CD8-positive, alpha-beta memory T cell (primary cell): ENCODE measurements at regions not wholly inside any gene's neighbourhood (a gene's known extent, or its start where the extent isn't known, plus 50 kb on each side); places are given as distances from the start of the nearest gene placed in this dataset.
"Not testable (repeated sequence)": the region's sequence is repeated elsewhere in the genome, so short reads cannot be mapped to it uniquely, and the experiment has no call there.

ENCODE experiments used
- CTCF ChIA-PET: fragments of 350-600 bp; sonication (Branson Sonifier 250); formaldehyde crosslinking; loops from one replicate; lab custom pipeline; 2021; ENCODE audit warnings: antibody characterized with exemption; lab: Charles Lee
- POLR2A ChIA-PET: fragments of 350-600 bp; sonication (Branson Sonifier 250); formaldehyde crosslinking; loops from one replicate; lab custom pipeline; 2021; ENCODE audit warnings: antibody characterized with exemption; lab: Charles Lee
- DNase-seq, 5 donors: peaks; one replicate each; pipeline versions ENCODE4 v3.0.0 to v3.0.0-alpha.2; 2020 to 2022; ENCODE audit warnings: mixed read lengths in 1 of 5
- H3K27ac ChIP-seq: one replicate; pipeline ENCODE4 v1.7.0; 2013; ENCODE audit warnings: low read depth, mild to moderate bottlenecking, low read length, moderate library complexity
- H3K27me3 ChIP-seq: 2 replicates; pipeline ENCODE4 v1.7.0; 2013; ENCODE audit warnings: low read length, mild to moderate bottlenecking; ENCODE audit not compliant: insufficient read depth, poor library complexity, severe bottlenecking
- H3K36me3 ChIP-seq: 2 replicates; pipeline ENCODE4 v1.7.0; 2013; ENCODE audit warnings: mild to moderate bottlenecking, low read length, moderate library complexity; ENCODE audit not compliant: insufficient read depth
- H3K4me1 ChIP-seq: 2 replicates; pipeline ENCODE4 v1.7.0; 2013; ENCODE audit warnings: mild to moderate bottlenecking, low read length, moderate library complexity; ENCODE audit not compliant: insufficient read depth
- H3K4me3 ChIP-seq: 2 replicates; pipeline ENCODE4 v1.7.0; 2013; ENCODE audit warnings: mild to moderate bottlenecking, low read length
- H3K9me3 ChIP-seq: 2 replicates; pipeline ENCODE4 v1.7.0; 2013; ENCODE audit warnings: mild to moderate bottlenecking, low read length
- H3K27ac Mint-ChIP-seq, 8 donors: one replicate each; pipeline ENCODE4 v1.8.0; 2020 to 2021; ENCODE audit warnings: mixed read lengths in 8 of 8, mild to moderate bottlenecking in 6 of 8, inconsistent platforms in 3 of 8, moderate library complexity in 3 of 8
- H3K27me3 Mint-ChIP-seq, 2 donors: one replicate each; pipeline ENCODE4 v1.8.0; 2020 to 2021; ENCODE audit warnings: mixed read lengths in 2 of 2, mild to moderate bottlenecking in 1 of 2, moderate library complexity in 1 of 2
- H3K36me3 Mint-ChIP-seq, 3 donors: one replicate each; pipeline ENCODE4 v1.8.0; 2020 to 2021; ENCODE audit warnings: mixed read lengths in 3 of 3, inconsistent platforms in 1 of 3, mild to moderate bottlenecking in 1 of 3
- H3K4me1 Mint-ChIP-seq, 3 donors: one replicate each; pipeline ENCODE4 v1.8.0; 2020 to 2021; ENCODE audit warnings: mixed read lengths in 3 of 3, inconsistent platforms in 1 of 3, mild to moderate bottlenecking in 1 of 3
- H3K4me3 Mint-ChIP-seq, 7 donors: one replicate each; pipeline ENCODE4 v1.8.0; 2020 to 2021; ENCODE audit warnings: mixed read lengths in 7 of 7, mild to moderate bottlenecking in 6 of 7, moderate library complexity in 4 of 7, inconsistent platforms in 2 of 7
- H3K9me3 Mint-ChIP-seq, 5 donors: one replicate each; pipeline ENCODE4 v1.8.0; 2020 to 2022; ENCODE audit warnings: mixed read lengths in 5 of 5, mild to moderate bottlenecking in 3 of 5, moderate library complexity in 2 of 5, inconsistent platforms in 1 of 5

DNA sequence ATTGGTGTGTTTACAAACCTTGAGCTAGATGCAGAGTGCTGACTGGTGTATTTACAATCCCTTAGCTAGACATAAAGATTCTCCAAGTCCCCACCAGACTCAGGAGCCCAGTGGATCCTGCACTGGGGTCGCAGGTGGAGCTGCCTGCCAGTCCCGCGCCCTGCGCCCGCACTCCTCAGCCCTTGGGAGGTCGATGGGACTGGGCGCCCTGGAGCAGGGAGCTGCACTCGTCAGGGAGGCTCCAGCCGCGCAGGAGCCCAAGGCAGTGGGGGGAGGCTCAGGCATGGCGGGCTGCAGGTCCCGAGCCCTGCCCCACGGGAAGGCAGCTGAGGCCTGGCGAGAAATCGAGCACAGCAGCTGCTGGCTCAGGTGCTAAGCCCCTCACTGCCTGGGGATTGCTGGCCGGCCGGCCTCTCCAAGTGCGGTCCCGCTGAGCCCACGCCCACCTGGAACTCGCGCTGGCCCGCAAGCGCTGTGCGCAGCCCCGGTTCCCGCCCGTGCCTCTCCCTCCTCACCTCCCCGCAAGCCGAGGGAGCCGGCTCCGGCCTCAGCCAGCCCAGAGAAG lies 105.0 kb downstream of the DDX1 start:
- H3K9me3 ChIP-seq, result not testable (repeated sequence)

DNA sequence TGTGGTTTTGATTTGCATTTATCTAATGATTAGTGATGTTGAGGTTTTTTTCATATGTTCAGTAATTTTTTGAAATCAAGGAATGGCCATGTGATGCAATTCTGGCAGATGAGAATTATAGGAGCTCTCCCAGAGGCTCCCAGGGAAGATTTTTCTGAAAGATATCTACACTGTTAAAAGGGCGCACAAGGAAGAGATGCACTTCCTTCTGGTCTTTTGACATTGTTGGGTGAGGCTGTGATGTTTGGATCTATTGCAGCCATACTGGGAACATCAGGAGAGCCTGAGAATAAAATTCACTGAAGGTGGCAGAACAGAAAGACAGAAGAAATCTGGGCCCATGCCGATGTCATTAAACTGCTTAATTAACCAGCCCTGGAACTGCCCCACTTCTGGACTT lies 108.5 kb downstream of the DDX1 start:
- Mint-ChIP-seq H3K27ac (no peak overlapping the region), H3K27me3 (peaks cover 0 to 4% of the 10 kb centered on the region in 2 donors), H3K9me3 (peaks cover 0 to 1% (median 0%) of the 10 kb centered on the region in 5 donors), H3K36me3 (no peaks in the 10 kb centered on the region), H3K4me3 (no peak overlapping the region), H3K4me1 (no peaks in the 10 kb centered on the region)
- Histone ChIP-seq H3K27me3 (no peaks in the 10 kb centered on the region), H3K4me1 (no peaks in the 10 kb centered on the region), H3K27ac (no peak overlapping the region), H3K36me3 (no peaks in the 10 kb centered on the region), H3K9me3 (no peaks in the 10 kb centered on the region), H3K4me3 (no peak overlapping the region)
- POLR2A ChIA-PET, result no interaction called here
- CTCF ChIA-PET, result no interaction called here
- no peak for DNase-seq

More for the DNA sequence above, 105.0 kb downstream of the DDX1 start:
- H3K9me3 Mint-ChIP-seq, H3K4me3 Mint-ChIP-seq, H3K27ac ChIP-seq, H3K27me3 Mint-ChIP-seq, H3K4me1 ChIP-seq, DNase-seq, H3K27ac Mint-ChIP-seq, CTCF ChIA-PET, H3K27me3 ChIP-seq, POLR2A ChIA-PET, H3K36me3 ChIP-seq, H3K36me3 Mint-ChIP-seq, H3K4me3 ChIP-seq, H3K4me1 Mint-ChIP-seq: not testable (repeated sequence)

DNA sequence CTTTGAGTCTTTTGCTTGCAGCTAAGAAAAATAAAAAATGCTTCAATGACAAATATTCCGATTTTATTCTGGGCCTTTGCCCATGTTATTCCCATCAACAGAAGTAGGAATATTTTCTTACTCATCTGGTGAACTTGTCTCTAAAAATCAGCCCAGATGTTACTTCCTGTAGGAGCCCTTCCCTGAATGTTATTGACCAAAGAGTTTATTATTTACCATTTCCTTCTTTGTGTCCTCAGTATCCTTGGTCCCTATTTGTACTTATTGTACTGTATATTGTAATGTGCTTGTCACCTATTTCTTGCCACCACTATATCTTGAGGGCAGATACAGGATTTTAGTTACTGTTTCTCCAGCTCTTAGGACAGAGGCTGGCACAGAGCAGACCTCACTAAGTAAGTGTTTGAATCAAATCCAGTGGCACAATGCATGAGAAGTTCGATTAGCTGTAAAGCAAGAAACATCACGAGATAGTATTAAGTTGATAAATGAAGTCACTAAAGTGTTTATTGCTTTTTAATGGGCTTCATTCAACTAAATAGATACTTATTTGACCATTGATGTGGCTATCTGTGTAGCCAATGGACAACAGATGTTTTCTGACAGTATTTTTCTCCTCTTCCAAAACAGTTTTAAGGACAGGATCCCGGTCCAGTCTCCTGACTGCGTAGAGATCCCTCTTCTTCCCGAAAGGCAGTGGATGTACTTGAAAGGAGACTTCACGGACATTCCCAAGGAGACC lies 109.1 kb downstream of the DDX1 start:
- Mint-ChIP-seq H3K4me1 (no peaks in the 10 kb centered on the region), H3K27ac (no peak overlapping the region), H3K27me3 (peaks cover 0 to 4% of the 10 kb centered on the region in 2 donors), H3K9me3 (peaks cover 0 to 1% (median 0%) of the 10 kb centered on the region in 5 donors), H3K36me3 (no peaks in the 10 kb centered on the region), H3K4me3 (no peak overlapping the region)
- no peak overlapping the region for H3K27ac ChIP-seq
- ChIA-PET POLR2A (no interaction called here), CTCF (no interaction called here)
- H3K36me3 ChIP-seq, result no peaks in the 10 kb centered on the region
- H3K9me3 ChIP-seq, result no peaks in the 10 kb centered on the region
- H3K4me3 ChIP-seq, result no peak overlapping the region
- no peak for DNase-seq
- no peaks in the 10 kb centered on the region for H3K4me1 ChIP-seq
- H3K27me3 ChIP-seq, result no peaks in the 10 kb centered on the region

DNA sequence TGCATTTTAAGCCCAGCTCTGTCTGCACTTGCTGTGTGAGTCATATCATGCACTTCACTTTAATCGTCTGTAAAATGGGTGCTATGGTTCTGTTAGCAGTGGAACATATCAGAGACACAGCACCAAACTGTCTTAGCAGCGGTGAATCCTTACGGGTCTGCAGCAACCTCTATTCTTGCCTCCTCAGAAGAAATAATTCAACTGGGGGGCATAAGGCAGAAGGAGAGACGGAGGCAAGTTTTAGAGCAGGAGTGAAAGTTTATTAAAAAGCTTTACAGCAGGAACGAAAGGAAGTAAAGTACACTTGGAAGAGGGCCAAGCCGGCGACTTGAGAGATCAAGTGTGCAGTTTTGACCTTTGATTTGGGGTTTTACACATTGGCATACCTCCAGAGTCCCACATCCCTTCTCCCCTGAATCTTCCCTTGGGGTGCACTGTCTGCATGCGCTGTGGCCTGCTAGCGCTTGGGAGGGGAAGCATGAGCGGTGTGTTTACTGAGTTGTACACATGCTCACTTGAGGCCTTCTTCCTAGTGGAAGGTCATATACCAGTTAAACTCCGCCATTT lies 109.8 kb downstream of the DDX1 start:
- CTCF ChIA-PET, result no interaction called here
- Mint-ChIP-seq H3K27ac (no peak overlapping the region), H3K4me1 (no peaks in the 10 kb centered on the region), H3K27me3 (peaks cover 0 to 4% of the 10 kb centered on the region in 2 donors), H3K9me3 (peaks cover 0 to 3% (median 0%) of the 10 kb centered on the region in 5 donors), H3K36me3 (no peaks in the 10 kb centered on the region), H3K4me3 (no peak overlapping the region)
- Histone ChIP-seq H3K4me1 (no peaks in the 10 kb centered on the region), H3K9me3 (no peaks in the 10 kb centered on the region), H3K4me3 (no peak overlapping the region), H3K27me3 (no peaks in the 10 kb centered on the region), H3K36me3 (no peaks in the 10 kb centered on the region), H3K27ac (no peak overlapping the region)
- POLR2A ChIA-PET, result no interaction called here
- DNase-seq, result no peak

DNA sequence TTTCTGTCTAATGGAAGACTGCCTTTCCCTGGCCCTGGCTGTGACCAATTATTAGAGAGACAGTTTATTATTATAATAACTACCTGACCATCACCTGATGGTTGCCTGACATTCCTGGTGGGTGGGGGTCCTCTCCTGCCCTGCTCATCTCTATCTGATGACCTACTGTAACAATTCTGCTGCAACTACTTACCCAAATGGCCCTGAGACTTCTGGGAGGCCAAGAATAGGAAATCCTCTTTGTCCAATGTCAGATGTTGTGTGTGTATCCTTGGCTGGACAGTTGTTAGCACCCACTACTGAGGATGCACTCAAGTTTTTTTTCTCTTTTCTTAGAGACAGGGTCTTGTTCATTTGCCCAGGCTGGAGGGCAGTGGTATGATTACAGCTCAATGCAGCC lies 110.3 kb downstream of the DDX1 start:
- no peaks in the 10 kb centered on the region for H3K36me3 Mint-ChIP-seq
- ChIA-PET CTCF (no interaction called here), POLR2A (no interaction called here)
- Histone ChIP-seq H3K9me3 (no peaks in the 10 kb centered on the region), H3K4me3 (no peak overlapping the region), H3K27me3 (no peaks in the 10 kb centered on the region), H3K27ac (no peak overlapping the region), H3K4me1 (no peaks in the 10 kb centered on the region), H3K36me3 (no peaks in the 10 kb centered on the region)
- H3K27me3 Mint-ChIP-seq, result peaks cover 0 to 4% of the 10 kb centered on the region in 2 donors
- H3K4me3 Mint-ChIP-seq, result no peak overlapping the region
- H3K4me1 Mint-ChIP-seq, result no peaks in the 10 kb centered on the region
- DNase-seq, result no peak
- no peak overlapping the region for H3K27ac Mint-ChIP-seq
- H3K9me3 Mint-ChIP-seq, result peaks cover 0 to 3% (median 0%) of the 10 kb centered on the region in 5 donors

DNA sequence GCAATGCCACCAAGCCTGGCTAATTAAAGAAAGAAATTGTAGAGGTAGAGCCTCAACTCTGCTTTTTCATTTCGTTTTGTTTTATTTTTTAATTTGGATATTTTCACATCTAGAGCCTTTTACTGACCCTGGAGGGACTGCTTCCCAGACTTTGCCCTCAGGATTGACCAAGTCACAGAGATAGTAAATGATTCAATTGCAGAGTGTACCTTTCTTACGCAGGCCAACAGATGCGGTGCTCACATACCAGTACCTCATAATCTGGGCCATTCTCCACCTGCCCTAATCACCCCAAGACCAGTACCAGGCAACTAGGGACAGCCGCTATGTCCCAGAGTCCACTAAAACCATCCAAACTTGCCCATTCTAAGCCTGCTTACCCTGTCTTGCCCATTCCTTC lies 110.8 kb downstream of the DDX1 start:
- Histone ChIP-seq H3K27ac (no peak overlapping the region), H3K27me3 (no peaks in the 10 kb centered on the region), H3K4me3 (no peak overlapping the region), H3K36me3 (no peaks in the 10 kb centered on the region), H3K9me3 (no peaks in the 10 kb centered on the region), H3K4me1 (no peaks in the 10 kb centered on the region)
- Mint-ChIP-seq H3K27ac (no peak overlapping the region), H3K9me3 (peaks cover 0 to 3% (median 0%) of the 10 kb centered on the region in 5 donors), H3K4me3 (no peak overlapping the region), H3K4me1 (no peaks in the 10 kb centered on the region), H3K36me3 (no peaks in the 10 kb centered on the region), H3K27me3 (peaks cover 0 to 4% of the 10 kb centered on the region in 2 donors)
- CTCF ChIA-PET, result no interaction called here
- POLR2A ChIA-PET, result no interaction called here
- DNase-seq, result no peak

DNA sequence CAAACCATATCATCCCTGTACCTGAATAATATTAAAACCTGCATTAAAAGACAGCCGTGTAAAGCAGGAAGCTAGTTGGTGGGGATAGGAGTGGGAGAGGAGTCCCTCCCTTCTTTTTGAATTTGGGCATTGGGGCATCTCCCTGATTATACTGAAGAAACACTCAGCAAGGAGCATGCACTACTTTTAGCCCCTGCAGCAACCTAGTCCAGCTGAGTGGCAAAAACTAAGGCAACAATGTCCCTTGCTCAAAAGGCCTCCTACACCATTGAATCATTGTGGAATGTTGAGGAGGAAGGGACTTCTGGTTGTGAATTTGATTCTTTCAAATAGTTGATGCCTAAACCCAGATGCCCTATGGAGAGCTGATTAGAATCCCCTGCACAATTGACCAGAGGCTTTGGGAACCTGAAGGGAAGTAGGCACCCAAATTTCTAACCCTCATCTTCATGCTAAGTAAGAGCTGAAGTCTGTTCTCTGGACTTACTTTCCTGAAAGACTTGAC lies 111.7 kb downstream of the DDX1 start:
- Mint-ChIP-seq H3K27me3 (peaks cover 0 to 4% of the 10 kb centered on the region in 2 donors), H3K36me3 (no peaks in the 10 kb centered on the region), H3K9me3 (peaks cover 0 to 3% (median 0%) of the 10 kb centered on the region in 5 donors), H3K4me3 (no peak overlapping the region), H3K27ac (no peak overlapping the region), H3K4me1 (no peaks in the 10 kb centered on the region)
- no peaks in the 10 kb centered on the region for H3K4me1 ChIP-seq
- H3K27ac ChIP-seq, result no peak overlapping the region
- peaks cover 2% of the 10 kb centered on the region for H3K27me3 ChIP-seq
- no peaks in the 10 kb centered on the region for H3K36me3 ChIP-seq
- no peak overlapping the region for H3K4me3 ChIP-seq
- CTCF ChIA-PET, result interaction anchor here (1.1 kb wide), 1 partner anchor 11 kb away, joined by 3 read pairs; no protein-coding TSS in a partner anchor
- no peak for DNase-seq
- POLR2A ChIA-PET, result no interaction called here
- no peaks in the 10 kb centered on the region for H3K9me3 ChIP-seq

DNA sequence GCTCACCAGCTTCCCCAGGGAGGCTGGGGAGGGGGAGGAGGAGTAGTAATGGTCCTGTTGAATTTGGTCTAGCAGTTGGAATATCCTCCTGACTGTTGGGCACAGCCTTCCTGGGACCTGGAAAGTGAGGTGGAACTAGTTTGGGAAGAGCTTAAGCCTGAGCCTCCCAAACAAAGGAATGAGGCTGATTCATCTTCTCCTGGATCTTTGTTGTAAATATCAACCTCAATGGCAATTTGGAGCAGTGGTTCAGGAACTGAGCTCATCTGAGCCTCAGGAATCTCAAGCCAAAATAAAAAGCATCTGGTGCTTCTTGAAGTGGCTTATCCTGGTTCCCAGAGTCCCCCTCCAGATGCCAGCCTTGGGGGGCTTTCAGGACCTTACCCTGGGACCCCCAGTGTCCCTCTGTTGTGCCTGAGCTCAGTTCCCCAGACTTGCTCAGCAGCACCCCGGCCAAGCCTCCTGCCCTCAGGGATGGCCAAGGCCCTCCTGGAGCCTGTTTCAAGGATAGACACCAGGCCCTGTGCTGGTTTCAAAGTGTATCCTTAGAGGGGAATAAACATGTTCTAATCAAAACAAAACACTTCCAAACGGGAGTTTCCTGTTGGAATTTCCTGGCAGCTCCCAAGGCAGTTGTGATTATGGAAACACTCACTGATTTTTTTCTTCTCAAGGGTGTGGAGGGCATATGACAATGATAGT lies 112.6 kb downstream of the DDX1 start:
- Histone ChIP-seq H3K4me3 (no peak overlapping the region), H3K27ac (no peak overlapping the region), H3K27me3 (peaks cover 5% of the 10 kb centered on the region), H3K36me3 (no peaks in the 10 kb centered on the region), H3K4me1 (no peaks in the 10 kb centered on the region), H3K9me3 (no peaks in the 10 kb centered on the region)
- H3K4me1 Mint-ChIP-seq, result no peaks in the 10 kb centered on the region
- no peak for DNase-seq
- H3K27ac Mint-ChIP-seq, result no peak overlapping the region
- ChIA-PET POLR2A (no interaction called here), CTCF (interaction anchor here (1.1 kb wide), 1 partner anchor 12 kb away, joined by 3 read pairs; no protein-coding TSS in a partner anchor)
- peaks cover 0 to 3% (median 0%) of the 10 kb centered on the region in 5 donors for H3K9me3 Mint-ChIP-seq
- peaks cover 0 to 4% of the 10 kb centered on the region in 2 donors for H3K27me3 Mint-ChIP-seq
- H3K4me3 Mint-ChIP-seq, result no peak overlapping the region
- no peaks in the 10 kb centered on the region for H3K36me3 Mint-ChIP-seq
